Uterus (tissue), 2 donors: ENCODE measurements at regions not wholly inside any gene's neighbourhood (a gene's known extent, or its start where the extent isn't known, plus 50 kb on each side); places are given as distances from the start of the nearest gene placed in this dataset.

Experiments
- CTCF ChIP-seq, 4 experiments: fragments of 200-600 bp in 2 of 4; fragments of 450-650 bp in 2 of 4; sonication (generic) in 2 of 4; IDR thresholded peaks; one replicate each; pipeline ENCODE4 v1.5.1; 2016 to 2019; ENCODE audit warnings: antibody characterized with exemption in 4 of 4, mild to moderate bottlenecking in 2 of 4, moderate library complexity in 1 of 4
- POLR2A ChIP-seq, 2 donors: fragments of 450-650 bp; IDR thresholded peaks; one replicate each; pipeline ENCODE4 v1.6.1; 2016; ENCODE audit warnings: antibody characterized with exemption in 2 of 2, mild to moderate bottlenecking in 1 of 2, moderate library complexity in 1 of 2

DNA sequence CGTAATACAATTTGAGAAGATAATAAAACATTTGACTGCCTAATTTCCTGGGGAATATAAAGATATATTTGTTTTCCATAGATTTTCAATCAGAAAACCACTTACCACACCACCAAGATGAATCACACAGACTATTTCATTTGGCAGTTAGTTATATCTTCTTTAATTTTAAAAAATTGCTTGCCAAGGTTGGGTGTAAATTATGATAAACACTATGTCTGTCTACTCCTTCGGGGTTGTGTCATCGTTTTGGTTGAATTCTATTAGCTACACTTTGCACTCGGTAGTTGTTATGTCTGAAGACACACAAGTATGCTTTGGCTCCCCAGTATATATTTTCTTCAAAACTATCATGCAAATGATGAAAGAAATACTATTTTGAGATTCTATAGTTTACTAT is 594.8 kb upstream of the SEMA3D start:
- TF ChIP-seq CTCF (IDR thresholded peaks at IDR 0.05) (no peak), POLR2A (IDR thresholded peaks at IDR 0.05) (no peak)
